GM21717 (cell line): ENCODE measurements at regions not wholly inside any gene's neighbourhood (a gene's known extent, or its start where the extent isn't known, plus 50 kb on each side); places are given as distances from the start of the nearest gene placed in this dataset.
"Not testable (repeated sequence)": the region's sequence is repeated elsewhere in the genome, so short reads cannot be mapped to it uniquely, and the experiment has no call there.

Experiments used
- ATAC-seq: cut with Tn5 transposase; IDR thresholded peaks from one replicate; pipeline ENCODE4 v1.9.1; 2021; ENCODE audit warnings: mild to moderate bottlenecking, moderate library complexity; ENCODE audit not compliant: unreplicated experiment

DNA sequence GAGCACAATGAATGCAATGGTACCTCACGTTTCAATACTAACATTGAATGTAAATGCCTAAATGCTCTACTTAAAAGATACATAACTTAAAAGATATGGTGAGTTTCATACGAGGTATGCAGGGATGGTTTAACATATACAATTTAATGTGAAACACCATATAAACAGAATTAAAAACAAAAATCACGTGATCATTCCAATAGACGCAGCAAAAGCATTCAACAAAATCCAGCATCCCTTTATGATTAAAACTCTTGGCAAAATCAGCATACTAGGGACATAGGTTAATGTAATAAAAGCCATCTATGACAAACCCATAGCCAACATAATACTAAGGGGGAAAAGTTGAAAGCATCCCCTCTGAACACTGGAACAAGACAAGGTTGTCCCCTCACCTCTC lies 845.7 kb downstream of the SLC16A7 start:
- no peak for ATAC-seq

DNA sequence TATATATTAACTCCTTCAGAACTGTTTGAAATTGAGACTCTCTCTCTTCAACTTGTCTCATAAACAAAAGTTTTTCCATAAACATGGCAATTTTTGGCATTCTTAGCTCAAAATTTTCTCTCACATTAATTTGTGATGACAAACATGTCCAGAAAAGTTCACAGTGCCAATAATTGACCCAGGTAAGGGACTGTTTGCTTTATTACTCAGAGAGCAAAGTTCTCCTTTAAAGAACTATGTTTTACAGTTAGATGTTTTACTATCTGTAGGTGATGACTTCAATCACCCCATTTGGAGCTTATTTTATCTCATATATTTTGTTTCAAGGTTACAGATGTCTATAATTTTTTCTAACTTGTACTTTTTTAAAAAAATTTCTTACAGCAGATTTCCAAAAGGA lies 855.6 kb downstream of the SLC16A7 start:
- ATAC-seq: no peak

DNA sequence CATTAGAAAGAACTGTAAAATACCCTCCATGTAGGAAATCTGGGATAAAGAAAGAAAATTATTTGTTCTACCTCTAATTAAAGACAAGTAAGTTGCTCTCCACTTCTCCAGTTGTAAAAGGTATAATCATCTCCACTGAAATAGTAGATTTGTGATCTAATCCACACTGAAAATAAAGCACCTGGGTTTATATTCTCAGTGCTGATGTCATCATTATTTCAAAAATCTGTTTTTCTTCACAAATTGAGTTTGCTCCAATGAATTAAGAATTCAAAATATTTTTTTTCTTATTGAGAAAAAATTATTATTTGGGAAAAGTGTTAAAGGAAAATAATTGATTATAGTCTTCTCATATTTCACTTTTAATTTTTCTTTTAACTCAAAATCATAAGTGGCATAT lies 869.2 kb downstream of the SLC16A7 start:
- no peak for ATAC-seq

DNA sequence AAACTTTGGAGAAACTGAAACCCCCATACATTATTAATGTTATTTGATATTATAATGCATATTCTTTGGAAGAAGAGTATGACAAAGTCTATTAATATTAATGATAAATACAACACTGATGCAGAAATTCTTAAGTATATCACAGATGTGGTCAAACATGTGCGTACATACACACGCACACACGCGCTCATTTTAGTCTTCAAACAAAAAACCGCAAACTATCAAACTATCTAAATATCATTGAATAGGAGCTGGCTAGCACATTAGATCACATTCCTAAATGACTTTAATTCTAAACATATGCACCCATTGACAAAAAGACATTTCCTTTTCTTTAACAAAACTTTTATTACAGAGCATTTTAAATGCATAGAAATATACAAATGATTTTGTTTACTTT lies 872.7 kb downstream of the SLC16A7 start:
- no peak for ATAC-seq

DNA sequence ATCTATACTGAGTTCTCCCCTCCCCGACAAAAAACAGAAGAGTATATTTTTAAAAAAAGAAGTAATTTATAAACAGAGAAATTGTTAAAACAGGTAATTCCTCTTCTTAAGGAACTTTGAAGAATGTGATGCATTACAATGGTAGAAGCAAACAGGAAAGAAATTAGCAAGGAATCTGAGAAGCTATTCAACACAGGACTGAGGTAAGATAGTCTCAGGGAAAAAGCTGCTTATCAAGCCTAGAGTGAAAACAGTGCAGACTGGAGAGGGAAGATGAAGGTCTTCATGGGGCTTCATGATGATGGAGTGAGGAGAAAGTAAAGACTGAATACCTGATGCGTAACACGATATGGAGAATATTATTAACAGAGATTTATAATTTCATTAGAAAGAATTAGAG lies 880.0 kb downstream of the SLC16A7 start:
- no peak for ATAC-seq

DNA sequence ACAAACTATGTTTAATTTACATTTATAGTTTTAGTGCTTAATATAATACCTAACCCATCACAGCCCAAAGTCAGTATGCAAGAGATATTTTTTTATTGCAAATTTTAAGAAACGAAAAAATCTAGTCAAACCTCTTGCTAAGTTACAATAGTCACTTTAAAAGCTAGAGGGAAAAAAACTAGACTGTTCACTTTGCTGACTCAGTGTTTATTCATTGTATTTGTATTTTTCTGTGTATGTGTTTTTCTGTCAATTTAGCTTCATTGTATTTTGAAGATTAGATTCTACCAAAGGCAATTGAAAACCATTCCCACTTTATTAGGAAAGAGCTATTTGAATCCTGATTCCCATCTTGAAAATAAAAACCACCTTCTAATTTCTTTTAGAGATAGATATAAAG lies 891.5 kb downstream of the SLC16A7 start:
- no peak for ATAC-seq

DNA sequence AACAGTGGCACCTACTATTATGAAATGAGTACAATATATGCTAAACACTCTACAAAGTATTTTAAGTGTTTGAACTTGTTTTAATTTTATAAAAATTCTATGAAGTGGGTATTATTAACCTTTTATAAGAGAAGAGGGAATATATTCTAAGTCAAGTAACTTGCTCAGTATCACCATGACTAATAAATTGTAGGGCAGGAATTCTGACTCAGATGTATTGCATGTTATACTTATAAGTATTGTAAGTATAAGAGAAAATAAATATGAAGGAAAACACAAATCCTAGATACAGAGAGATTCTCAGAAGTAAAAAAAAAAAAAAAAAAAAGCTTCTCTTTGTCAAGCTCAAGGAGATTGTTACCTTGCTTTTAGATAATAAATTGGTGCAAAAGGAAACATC lies 893.2 kb downstream of the SLC16A7 start:
- ATAC-seq: no peak

DNA sequence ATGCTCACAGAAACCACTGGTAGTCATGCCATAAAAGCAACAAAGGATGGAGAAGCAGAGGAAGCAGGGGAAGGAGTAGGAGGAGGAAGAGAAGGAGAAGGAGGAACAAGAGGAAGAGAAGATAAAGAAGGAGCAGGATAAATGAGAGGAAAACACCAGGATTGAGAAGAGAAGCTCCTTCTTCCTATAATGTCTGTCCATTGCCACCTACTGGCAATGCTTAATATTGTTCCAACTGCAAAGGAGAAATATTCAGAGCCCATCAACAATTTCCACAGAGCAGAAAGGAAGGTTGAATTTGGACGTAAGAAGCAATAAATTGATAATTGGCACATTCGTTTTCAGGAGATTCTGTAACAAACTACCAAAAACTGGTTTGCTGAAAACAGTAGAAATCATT lies 898.4 kb downstream of the SLC16A7 start:
- ATAC-seq: peak; percentile 55

DNA sequence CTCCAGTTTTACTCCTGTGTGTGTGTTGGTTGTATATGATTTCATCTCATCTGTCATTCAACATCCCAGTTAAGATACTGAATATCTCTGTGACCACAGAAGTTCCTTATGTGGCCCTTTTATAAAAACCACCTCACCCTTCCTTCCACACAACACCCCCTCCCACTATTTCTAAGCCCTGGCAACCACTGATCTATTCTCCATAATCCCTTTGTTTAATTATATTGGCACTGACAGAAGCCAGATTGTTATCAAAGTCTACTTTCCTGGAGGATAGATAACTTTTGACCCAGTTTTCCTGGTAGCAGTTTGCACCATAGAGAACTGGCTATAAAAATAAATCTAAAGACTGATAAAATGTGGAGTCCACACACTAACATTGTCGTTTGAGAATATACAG lies 902.8 kb downstream of the SLC16A7 start:
- ATAC-seq: no peak

DNA sequence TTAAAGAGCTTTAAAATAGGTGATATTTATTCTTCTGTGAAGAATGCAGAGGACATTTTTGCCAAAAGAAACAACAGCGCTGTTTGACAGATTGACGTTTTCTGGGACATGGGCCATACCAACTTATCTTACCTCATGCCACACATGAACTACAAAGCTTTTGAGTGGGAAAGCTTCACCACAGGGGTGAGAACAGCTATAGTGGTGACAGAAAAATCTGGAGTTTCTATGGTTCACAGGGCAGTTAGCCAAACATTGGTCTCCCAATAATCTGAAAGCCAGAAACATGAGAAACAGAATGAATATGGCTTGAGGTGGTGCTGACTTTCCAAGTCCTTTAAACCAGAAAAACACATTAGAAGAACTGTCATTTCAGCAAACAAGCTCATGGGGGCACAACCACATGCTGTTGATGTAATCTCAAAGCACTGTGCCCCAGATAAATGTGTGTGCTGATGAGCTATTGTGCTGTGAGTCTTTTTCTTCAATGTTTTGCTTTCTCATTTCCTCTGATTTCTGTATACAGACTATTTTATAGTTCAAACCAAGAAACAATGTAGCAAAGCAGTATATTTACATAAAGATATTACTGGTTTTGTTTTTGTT lies 905.4 kb downstream of the SLC16A7 start:
- no peak for ATAC-seq

DNA sequence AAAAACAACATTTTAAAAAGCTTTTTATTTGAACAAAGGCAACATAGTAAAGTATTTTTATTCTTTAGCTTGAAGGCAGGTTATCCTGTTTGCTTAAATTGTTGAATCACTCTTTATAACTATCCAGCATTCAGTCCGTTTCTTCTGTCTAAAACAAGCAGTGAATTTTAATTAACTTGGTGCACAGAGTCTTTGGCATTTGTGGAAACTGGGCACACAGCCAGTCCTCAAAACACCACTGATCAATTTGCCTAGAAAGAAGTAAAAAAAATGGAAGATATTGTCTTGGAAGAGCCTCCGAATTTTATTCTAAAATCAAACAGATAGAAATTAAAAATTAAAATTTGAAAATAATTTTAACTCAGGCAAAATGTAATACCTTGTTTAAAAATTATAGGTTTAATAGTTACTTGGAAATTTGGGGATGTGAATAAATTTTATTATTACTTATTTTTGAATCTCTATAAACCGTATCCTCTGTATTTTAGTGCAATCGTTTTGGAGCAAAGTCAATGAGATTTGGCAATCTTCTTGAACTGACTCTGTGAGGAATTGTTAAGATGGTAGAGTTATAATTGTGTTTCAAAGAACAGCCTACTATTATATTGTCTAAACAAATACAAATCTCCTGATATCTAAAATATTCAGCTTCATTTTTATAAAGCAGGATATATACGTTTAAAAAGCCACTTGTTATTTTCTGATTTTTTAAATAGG lies 927.0 kb downstream of the SLC16A7 start:
- no peak for ATAC-seq

DNA sequence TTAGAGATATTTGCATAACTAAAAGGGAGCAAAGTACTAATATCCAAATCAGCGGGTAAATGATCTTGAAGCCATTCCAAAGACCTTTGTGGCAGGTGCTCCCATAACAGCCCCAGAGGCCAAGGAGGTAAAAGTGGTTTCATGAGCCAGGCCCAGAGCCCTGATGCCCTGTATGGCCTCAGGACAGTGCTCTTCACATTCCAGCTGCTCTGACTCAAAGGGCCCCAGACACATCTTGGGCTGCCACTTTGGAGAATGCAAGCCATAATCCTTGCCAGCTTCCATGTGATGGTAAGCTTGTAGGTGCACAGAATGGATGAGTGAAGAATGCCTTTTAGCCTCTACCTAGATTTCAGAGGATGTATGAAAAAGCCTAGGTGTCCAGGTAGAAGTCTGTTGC lies 933.4 kb downstream of the SLC16A7 start:
- ATAC-seq: no peak

DNA sequence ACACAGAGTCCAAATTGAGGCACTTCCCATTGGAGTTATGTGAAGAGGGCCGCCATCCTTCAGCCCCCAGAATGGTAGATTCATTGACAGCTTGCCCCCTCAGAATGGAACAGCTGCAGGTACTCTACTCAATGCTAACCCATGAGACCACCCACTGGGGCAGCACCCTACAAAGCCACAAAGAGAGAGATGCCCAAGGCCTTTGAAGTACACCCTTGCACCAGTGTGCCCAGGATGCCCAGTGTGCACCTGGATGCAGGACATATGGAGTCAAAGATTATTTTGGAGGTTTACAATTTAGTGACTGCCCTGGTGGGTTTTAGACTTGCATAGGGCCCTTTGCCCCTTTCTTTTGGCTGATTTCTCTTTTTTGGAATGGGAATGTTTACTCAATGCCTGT lies 933.9 kb downstream of the SLC16A7 start:
- no peak for ATAC-seq

DNA sequence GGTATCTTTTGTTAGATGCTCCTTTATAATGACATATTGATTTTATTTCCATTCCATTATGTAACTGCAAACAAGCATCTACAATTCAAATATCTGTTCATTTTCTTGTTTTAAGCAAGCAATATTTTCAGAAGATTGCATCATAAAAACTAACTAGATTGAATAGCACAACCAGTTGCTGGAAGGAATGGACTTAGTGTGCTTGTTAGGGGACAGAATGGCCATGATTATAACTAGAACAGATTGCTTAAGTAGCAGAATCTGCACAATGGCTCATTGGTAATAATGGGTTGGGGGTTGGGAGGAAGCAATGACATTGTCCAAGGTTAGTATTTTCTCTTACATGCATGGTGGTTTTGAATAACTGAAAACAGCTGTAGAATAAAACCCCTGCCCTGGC lies 939.5 kb downstream of the SLC16A7 start:
- ATAC-seq: no peak

DNA sequence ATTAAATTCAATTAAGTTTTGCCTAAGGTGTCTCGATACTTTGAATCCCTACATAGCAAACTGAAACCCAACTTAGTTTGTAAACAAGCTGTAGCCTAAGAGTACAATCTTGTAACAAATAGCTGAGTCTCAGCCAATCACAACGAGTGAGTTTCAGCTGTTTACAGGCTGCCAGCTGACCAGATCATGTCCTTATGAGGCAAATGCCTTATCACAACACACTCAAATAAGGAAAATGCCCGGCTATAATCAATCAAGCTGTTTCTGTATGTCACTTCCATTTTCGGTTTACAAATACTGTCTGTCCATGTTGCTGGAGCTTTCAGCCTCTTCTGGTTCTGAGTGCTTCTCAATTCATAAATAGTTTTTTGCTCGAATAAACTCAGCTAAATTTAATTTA lies 943.8 kb downstream of the SLC16A7 start:
- no peak for ATAC-seq

DNA sequence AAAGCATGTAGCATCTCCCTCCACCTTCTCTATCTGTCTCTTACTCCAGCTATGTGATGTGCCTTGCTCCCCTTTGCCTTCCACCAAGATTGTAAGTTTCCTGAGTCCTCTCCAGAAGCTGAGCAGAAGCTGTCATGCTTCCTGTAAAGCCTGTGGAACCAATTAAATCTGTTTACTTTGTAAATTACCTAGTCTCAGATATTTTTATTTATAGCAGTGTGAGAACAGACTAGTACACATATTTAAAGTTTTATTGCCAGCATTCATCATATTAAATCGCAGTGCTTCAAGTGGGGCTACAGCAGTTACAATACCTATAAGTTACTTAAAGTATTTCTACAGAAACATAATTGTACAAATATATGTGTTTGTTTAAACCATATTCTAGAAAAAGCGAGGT lies 973.1 kb downstream of the SLC16A7 start:
- no peak for ATAC-seq

DNA sequence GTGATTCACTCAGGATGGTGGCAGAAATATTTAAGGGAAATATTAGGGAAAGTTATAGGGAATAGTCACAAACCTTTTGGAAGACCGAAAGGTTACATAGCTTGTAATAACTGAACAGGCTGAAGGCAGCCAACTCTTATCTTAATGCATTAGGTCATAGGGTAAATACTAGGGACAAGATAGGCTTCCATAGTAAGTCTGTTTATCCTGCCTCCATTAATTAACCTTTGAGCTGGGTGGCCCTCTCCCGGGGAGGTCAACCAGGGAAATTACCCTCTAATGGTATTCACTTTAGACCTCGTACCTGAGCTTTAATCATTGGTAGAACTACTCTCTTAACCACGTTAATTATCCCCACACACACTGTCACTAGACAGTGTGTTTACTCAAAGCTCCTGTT lies 981.8 kb downstream of the SLC16A7 start:
- no peak for ATAC-seq

DNA sequence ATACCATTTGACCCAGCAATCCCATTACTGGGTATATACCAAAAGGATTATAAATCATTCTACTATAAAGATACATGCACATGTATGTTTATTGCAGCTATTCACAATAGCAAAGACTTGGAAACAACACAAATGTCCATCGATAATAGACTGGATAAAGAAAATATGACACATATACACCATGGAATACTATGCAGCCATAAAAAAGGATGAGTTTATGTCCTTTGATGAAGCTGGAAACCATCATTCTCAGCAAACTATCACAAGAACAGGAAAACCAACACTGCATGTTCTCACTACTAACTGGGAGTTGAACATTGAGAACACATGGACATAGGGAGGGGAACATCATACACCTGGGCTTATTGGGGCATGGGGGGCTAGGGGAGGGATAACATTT lies 991.8 kb downstream of the SLC16A7 start:
- not testable (repeated sequence) for ATAC-seq

DNA sequence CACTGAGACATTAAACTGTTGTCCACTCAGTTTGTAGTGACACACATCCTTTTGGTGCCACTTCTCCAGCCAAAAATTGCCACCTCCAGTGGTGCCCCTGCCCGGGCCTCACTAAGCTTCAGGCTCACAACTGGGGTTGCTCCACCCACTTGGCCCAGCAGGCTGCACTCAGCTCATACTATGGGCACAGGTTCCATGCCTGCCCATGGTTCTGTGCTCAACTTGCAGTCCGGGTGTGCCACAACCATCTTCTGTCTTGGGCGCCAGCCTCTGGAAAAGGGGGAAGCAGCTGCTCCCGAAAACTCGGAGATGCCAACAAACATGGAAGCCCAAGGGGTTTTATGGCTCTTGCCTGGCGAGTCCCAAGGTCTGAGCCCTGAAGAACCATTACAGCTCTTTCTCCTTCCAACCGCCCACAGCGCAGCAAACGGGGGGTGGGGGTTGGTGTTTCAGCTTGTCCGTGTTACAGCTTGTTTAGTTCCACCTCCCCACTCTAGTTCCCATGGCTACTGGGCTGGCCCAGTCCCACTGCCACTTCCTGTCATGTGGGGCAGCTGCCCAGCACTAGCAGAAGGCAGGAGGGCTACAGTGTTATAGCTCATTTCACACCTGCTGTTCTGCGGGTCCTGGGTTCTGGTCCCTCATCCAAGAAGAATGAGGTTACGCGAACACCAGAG lies 998.3 kb downstream of the SLC16A7 start:
- ATAC-seq: no peak

DNA sequence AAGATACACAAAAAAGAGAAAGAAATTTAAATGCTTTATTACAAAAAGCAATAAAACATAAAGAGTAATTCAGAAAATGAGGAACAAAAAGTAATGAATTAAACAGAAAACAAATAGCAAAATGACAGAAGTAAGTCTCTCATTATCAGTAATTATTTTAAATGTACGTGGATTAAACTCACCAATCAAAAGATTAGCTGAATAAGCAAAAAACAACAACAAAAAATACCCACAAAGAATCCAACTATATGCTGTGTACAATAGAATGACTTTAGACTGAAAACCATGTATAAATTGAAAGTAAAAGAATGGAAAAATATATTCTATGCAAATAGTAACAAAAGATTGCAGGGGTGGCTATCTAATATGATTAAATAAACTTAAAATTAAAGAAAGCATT lies 1006.8 kb downstream of the SLC16A7 start:
- no peak for ATAC-seq

DNA sequence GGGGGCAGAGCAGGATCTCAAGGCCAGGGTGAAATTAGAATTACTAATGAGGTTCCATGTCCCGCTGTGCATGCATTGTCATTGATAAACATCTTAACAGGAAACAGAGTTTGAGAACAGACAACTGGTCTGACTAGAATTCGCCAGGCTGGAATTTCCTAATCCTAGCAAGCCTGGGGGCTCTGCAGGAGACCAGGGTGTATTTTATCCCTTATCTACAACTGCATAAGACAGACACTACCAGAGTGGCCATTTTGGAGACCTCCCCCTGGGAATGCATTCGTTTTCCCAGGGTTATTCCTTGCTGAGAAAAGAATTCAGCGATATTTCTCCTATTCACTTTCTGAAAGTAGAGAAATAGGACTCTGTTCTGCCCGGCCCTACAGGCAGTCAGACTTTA lies 1007.6 kb downstream of the SLC16A7 start:
- ATAC-seq: not testable (repeated sequence)

DNA sequence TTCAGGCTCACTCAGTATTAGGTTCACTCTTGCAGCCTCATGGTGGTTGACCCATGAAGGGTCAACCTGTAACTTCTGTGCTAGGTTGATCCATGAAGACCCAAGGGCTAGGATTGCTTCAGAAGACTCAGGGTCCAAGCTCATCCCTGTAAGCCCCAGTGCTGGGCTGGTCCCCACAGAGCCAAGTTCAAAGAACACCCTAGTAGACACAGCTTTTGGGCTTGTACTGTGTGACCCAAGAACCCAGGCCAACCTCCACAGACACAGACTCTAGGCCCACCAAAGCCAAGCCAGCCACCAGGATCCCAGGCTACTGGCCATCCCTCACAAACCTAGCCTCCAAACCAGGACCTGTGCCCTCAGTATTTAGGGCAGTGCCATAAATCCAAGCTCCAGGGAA lies 1020.6 kb downstream of the SLC16A7 start:
- ATAC-seq: no peak
